Activated T-cell treated with anti-CD3 and anti-CD28 coated beads, Interleukin-2, amount 50 U/mL, for 72 hours (primary cell): ENCODE measurements at regions not wholly inside any gene's neighbourhood (a gene's known extent, or its start where the extent isn't known, plus 50 kb on each side); places are given as distances from the start of the nearest gene placed in this dataset.

Experiments used
- ATAC-seq, 2 donors: fragments of 150-1000 bp; cut with Tn5 transposase; replicated peaks in 1 of 2; 2 replicates each; pipeline ENCODE4 v1.10.0; 2021; ENCODE audit warnings: moderate library complexity in 2 of 2, mild to moderate bottlenecking in 1 of 2
- DNase-seq, 2 donors: peaks; one replicate each; pipeline ENCODE4 v3.0.0; 2021 to 2022; ENCODE audit warnings: mixed read lengths in 1 of 2
- H3K27ac Mint-ChIP-seq: one replicate; pipeline ENCODE4 v1.8.0; 2022; ENCODE audit warnings: mild to moderate bottlenecking, moderate library complexity, mixed read lengths
- H3K27me3 Mint-ChIP-seq: one replicate; pipeline ENCODE4 v1.8.0; 2022; ENCODE audit warnings: low read depth, mixed read lengths
- H3K36me3 Mint-ChIP-seq, 2 donors: one replicate each; pipeline ENCODE4 v1.8.0; 2022; ENCODE audit warnings: mixed read lengths in 2 of 2, mild to moderate bottlenecking in 1 of 2; ENCODE audit not compliant: insufficient read depth in 2 of 2
- H3K4me1 Mint-ChIP-seq: one replicate; pipeline ENCODE4 v1.8.0; 2022; ENCODE audit warnings: low read depth, mixed read lengths
- H3K4me3 Mint-ChIP-seq, 2 donors: one replicate each; pipeline ENCODE4 v1.8.0; 2022; ENCODE audit warnings: mild to moderate bottlenecking in 2 of 2, mixed read lengths in 2 of 2, moderate library complexity in 2 of 2
- H3K9me3 Mint-ChIP-seq, 2 donors: one replicate each; pipeline ENCODE4 v1.8.0; 2022; ENCODE audit warnings: mixed read lengths in 2 of 2

DNA sequence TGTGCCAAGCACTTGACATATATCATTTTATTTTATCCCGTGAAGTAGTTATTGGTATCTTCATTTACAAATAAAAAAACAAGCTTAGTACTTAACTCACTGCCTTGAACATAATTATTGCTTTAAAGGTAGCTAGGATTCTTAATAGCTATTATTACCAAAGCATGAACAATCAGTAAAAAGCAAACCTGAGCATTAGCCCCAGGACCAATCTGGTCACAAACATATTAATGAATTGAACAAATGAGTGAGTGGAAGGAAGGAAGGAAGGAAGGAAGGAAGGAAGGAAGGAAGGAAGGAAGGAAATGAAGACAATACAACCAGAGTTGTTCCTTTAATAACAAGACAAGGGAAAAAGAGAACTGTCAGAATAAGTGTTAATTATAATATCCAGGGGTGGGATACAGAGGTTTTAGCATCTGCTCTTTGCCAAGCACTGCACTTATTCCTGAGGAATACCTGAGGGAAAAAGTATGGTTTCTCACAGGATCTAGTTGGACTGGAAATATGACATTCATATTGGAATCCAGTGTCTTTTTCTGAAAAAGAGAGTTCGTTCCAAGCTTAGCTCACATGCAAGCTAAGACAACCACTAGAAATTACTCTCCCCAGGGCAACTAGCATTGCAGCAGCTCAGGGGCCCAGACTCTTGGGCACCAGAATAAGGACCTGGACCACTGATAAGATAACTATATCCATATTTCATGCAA is 172.9 kb upstream of the MGMT start:
- H3K9me3 Mint-ChIP-seq = peaks cover 0 to 2% of the 10 kb centered on the region in 2 donors
- H3K27me3 Mint-ChIP-seq = peaks cover 7% of the 10 kb centered on the region
- H3K27ac Mint-ChIP-seq = no peak overlapping the region
- H3K4me3 Mint-ChIP-seq = no peak overlapping the region
- DNase-seq (no peak), ATAC-seq (no peak)
- no peaks in the 10 kb centered on the region for H3K36me3 Mint-ChIP-seq
- H3K4me1 Mint-ChIP-seq = no peaks in the 10 kb centered on the region

- ATAC-seq (no peak), DNase-seq (no peak)
- Mint-ChIP-seq H3K4me3 (no peak overlapping the region), H3K27me3 (peaks cover 7% of the 10 kb centered on the region), H3K36me3 (no peaks in the 10 kb centered on the region), H3K4me1 (no peaks in the 10 kb centered on the region), H3K9me3 (peaks cover 0 to 2% of the 10 kb centered on the region in 2 donors), H3K27ac (no peak overlapping the region)
Measured at GRCh38 chr10:129294944-129295343, 172.1 kb upstream of the MGMT start.

DNA sequence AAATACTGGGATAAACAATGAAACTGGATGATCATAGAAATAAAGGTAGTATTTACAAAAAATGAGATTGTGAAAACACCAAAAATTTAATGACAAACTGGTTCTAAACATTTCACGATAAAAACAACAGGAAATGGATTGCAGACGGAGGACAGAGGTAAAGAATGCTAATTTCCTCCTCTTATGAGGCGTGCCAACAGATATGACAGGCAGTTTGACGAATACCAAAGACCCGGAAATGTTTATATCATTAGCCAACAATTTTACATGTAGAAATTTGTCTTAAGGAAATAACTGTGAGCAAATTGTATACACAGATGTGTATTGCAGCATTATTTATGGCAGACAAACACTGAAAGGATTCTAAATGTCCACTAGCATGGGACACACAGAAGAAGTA is 162.0 kb upstream of the MGMT start:
- Mint-ChIP-seq H3K36me3 (no peaks in the 10 kb centered on the region), H3K4me1 (no peaks in the 10 kb centered on the region), H3K9me3 (peaks cover 0 to 2% of the 10 kb centered on the region in 2 donors), H3K27ac (no peak overlapping the region), H3K27me3 (no peaks in the 10 kb centered on the region), H3K4me3 (no peak overlapping the region)
- ATAC-seq (no peak), DNase-seq (no peak)

GRCh38 chr10:129307141-129307540 is 159.9 kb upstream of the MGMT start:
- Mint-ChIP-seq H3K9me3 (no peaks in the 10 kb centered on the region), H3K4me1 (no peaks in the 10 kb centered on the region), H3K4me3 (no peak overlapping the region), H3K27me3 (no peaks in the 10 kb centered on the region), H3K36me3 (no peaks in the 10 kb centered on the region), H3K27ac (no peak overlapping the region)
- ATAC-seq = no peak
- DNase-seq = no peak

GRCh38 chr10:129308953-129309564 is 158.0 kb upstream of the MGMT start:
- no peak for DNase-seq
- H3K4me3 Mint-ChIP-seq = no peak overlapping the region
- no peak for ATAC-seq
- no peak overlapping the region for H3K27ac Mint-ChIP-seq
- H3K4me1 Mint-ChIP-seq = no peaks in the 10 kb centered on the region
- H3K9me3 Mint-ChIP-seq = peaks cover 0 to 2% of the 10 kb centered on the region in 2 donors
- H3K36me3 Mint-ChIP-seq = no peaks in the 10 kb centered on the region
- no peaks in the 10 kb centered on the region for H3K27me3 Mint-ChIP-seq

DNA sequence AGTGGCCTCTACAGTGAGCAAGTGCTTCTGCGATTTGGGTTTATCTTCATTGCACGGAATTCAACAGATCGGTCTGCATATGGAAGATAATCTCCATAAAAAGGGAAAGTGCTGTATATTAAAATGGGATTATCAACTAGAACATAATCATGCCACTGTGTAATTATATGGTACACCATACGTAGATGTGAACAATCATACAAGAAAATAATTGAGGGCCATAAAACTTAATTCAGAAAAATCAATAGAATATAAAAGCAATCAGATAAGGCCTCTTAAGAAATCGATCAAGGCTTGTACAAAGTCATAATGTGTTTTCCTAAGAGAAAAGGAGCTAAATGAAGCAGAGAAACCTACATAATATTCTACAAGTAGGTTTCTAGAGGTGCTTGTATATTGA is 157.5 kb upstream of the MGMT start:
- no peaks in the 10 kb centered on the region for H3K27me3 Mint-ChIP-seq
- H3K36me3 Mint-ChIP-seq = no peaks in the 10 kb centered on the region
- H3K4me1 Mint-ChIP-seq = no peaks in the 10 kb centered on the region
- no peak overlapping the region for H3K4me3 Mint-ChIP-seq
- peaks cover 0 to 2% of the 10 kb centered on the region in 2 donors for H3K9me3 Mint-ChIP-seq
- ATAC-seq (no peak), DNase-seq (no peak)
- H3K27ac Mint-ChIP-seq = no peak overlapping the region

DNA sequence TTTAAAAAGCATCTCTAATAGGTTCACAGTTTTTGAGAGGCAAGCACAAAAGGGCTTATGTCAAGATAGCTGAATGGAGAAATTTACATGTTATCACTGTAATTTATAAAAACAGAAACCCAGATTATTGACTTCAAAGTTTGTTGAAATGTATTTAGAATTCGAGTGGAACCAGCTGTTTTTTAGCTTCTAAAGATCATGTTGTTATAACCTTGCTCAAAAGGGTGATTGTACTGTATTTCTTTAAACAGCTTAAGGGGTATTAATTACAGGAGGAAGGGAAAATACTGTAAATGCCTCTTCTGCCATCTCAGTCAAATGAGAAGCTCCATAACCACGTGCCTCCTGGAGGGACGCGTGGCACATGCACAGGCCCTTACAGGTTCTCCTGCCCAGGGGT is 156.2 kb upstream of the MGMT start:
- DNase-seq (no peak), ATAC-seq (no peak)
- peaks cover 4 to 7% of the 10 kb centered on the region in 2 donors for H3K9me3 Mint-ChIP-seq
- H3K27me3 Mint-ChIP-seq = no peaks in the 10 kb centered on the region
- H3K4me3 Mint-ChIP-seq = no peak overlapping the region
- H3K36me3 Mint-ChIP-seq = peaks cover 0 to 4% of the 10 kb centered on the region in 2 donors
- no peak overlapping the region for H3K27ac Mint-ChIP-seq
- H3K4me1 Mint-ChIP-seq = no peaks in the 10 kb centered on the region

DNA sequence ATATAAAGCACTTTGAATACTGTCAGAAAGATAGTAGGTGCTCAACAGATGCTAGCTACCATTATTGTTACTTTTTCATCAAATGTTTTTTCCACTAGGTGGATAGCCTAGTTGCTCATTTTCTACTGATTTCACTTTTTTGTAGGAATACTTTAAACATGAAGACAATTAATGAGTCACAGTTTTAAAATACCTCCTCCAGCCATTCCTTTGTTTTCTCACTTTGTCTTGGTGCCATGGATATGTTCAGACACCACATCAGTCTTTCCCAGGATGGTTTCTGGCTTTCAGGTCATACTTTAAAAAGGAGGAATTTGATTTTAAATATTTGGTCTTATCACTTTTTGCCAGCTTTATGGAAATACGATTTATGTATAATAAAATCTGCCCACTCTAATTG is 147.1 kb upstream of the MGMT start:
- peaks cover 2 to 5% of the 10 kb centered on the region in 2 donors for H3K9me3 Mint-ChIP-seq
- H3K4me1 Mint-ChIP-seq = no peaks in the 10 kb centered on the region
- peaks cover 1 to 3% of the 10 kb centered on the region in 2 donors for H3K36me3 Mint-ChIP-seq
- DNase-seq (no peak), ATAC-seq (no peak)
- H3K27me3 Mint-ChIP-seq = no peaks in the 10 kb centered on the region
- H3K27ac Mint-ChIP-seq = no peak overlapping the region
- H3K4me3 Mint-ChIP-seq = no peak overlapping the region

GRCh38 chr10:129320340-129320739 is 146.7 kb upstream of the MGMT start:
- DNase-seq (no peak), ATAC-seq (no peak)
- H3K9me3 Mint-ChIP-seq = peaks cover 0 to 3% of the 10 kb centered on the region in 2 donors
- H3K4me3 Mint-ChIP-seq = no peak overlapping the region
- peaks cover 1% of the 10 kb centered on the region in 2 donors for H3K36me3 Mint-ChIP-seq
- no peaks in the 10 kb centered on the region for H3K27me3 Mint-ChIP-seq
- no peaks in the 10 kb centered on the region for H3K4me1 Mint-ChIP-seq
- no peak overlapping the region for H3K27ac Mint-ChIP-seq

DNA sequence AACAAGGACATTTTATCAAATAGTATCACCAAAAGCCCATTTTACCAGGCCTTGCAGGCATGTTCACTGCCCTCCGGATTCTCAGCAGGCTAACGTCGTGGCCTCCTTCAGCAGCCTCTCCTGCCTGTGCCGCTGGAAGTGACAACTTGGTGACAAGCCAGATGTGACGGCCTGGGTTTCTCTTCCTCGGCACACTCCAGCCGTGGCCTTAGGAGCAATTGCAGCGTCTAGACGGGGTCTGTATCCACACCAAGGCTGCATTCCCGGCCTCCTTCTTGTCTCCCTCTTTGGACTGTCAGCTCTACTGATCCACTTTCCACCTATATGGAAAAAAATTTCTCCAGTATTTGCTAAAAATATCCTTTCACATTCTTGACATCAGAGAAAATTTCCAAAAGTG is 145.3 kb upstream of the MGMT start:
- Mint-ChIP-seq H3K4me3 (no peak overlapping the region), H3K4me1 (no peaks in the 10 kb centered on the region), H3K9me3 (peaks cover 0 to 2% of the 10 kb centered on the region in 2 donors), H3K27me3 (no peaks in the 10 kb centered on the region), H3K27ac (no peak overlapping the region), H3K36me3 (peaks cover 0 to 1% of the 10 kb centered on the region in 2 donors)
- DNase-seq (no peak), ATAC-seq (no peak)

GRCh38 chr10:129322933-129323820 is 143.9 kb upstream of the MGMT start:
- H3K4me1 Mint-ChIP-seq = no peaks in the 10 kb centered on the region
- ATAC-seq = no peak
- H3K9me3 Mint-ChIP-seq = no peaks in the 10 kb centered on the region
- H3K4me3 Mint-ChIP-seq = no peak overlapping the region
- H3K27me3 Mint-ChIP-seq = peaks cover 5% of the 10 kb centered on the region
- no peak for DNase-seq
- H3K36me3 Mint-ChIP-seq = peaks cover 0 to 1% of the 10 kb centered on the region in 2 donors
- no peak overlapping the region for H3K27ac Mint-ChIP-seq

DNA sequence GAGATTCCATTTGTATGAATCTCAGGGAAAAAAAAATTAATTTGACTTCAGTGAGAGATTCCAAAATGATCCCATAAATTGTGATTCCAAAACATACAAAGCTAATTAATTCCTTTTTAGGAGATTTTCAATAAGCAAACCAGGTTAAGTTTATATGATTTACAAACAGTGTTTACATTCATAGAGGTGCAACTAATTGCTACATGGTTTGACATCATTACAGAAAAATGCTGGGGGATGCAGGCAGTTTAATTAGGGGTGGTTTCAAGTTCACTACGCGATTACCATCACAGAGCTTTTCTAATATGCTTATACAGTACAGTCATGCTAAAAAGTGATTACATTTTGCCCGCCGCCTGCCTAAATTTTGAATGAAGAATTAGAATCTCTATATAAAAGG is 143.2 kb upstream of the MGMT start:
- Mint-ChIP-seq H3K9me3 (no peaks in the 10 kb centered on the region), H3K27me3 (peaks cover 5% of the 10 kb centered on the region), H3K27ac (no peak overlapping the region), H3K4me3 (no peak overlapping the region), H3K36me3 (peaks cover 0 to 1% of the 10 kb centered on the region in 2 donors), H3K4me1 (no peaks in the 10 kb centered on the region)
- DNase-seq (no peak), ATAC-seq (no peak)

GRCh38 chr10:129325893-129326292 is 141.1 kb upstream of the MGMT start:
- Mint-ChIP-seq H3K4me3 (no peak overlapping the region), H3K27me3 (peaks cover 10% of the 10 kb centered on the region), H3K27ac (no peak overlapping the region), H3K9me3 (no peaks in the 10 kb centered on the region), H3K36me3 (no peaks in the 10 kb centered on the region), H3K4me1 (no peaks in the 10 kb centered on the region)
- no peak for ATAC-seq
- no peak for DNase-seq
